DMS79 treated with DMSO at 0.1 percent for 48 hours (cell line): ENCODE measurements at regions not wholly inside any gene's neighbourhood (a gene's known extent, or its start where the extent isn't known, plus 50 kb on each side); places are given as distances from the start of the nearest gene placed in this dataset.
"Not testable (repeated sequence)": the region's sequence is repeated elsewhere in the genome, so short reads cannot be mapped to it uniquely, and the experiment has no call there.

Experiments used
- DNase-seq: peaks from one replicate; lab custom pipeline; 2025; lab: John Stamatoyannopoulos, UW

- no peak for DNase-seq
These were observed 178.0 kb downstream of the SYK start for GRCh38 chr9:90979639-90980038.

DNA sequence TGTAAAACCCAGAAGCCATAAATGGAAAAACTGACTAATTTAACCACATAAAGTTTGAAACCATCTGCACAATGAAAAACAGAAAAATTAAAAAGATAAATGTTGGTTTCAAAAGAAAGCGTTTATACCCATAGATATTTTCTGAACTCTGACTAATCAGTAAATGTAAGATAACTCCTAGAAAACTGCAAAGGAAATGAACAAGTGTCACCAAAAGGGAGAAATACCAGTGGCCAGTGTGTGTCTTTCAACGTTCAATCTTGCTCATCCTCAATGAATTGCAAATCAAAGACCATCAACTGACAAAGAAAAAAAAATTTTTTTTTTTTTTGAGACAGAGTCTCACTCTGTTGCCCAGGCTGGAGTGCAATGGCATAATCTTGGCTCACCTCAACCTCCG lies 180.1 kb downstream of the SYK start:
- DNase-seq, result no peak

- no peak for DNase-seq
These were observed 181.8 kb downstream of the SYK start for GRCh38 chr9:90983394-90983793.

DNA sequence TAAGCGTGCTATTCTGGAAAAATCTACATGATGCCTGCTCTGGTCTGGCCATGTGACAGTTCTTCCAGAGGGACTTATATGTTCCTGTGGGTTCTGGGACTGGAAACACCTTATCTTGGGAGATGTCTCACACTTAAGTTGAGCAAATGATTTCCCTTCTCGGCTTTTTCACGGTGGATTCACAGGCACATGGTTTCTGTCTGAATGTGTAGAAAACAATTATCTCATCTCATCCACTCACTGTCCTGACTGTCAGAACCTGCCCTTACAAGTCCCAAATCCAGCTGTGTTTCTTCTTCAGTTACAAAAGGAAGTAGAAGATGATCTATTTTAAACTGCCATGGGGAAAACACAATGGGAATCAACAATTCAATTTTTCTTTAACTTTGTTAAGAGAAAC lies 184.0 kb downstream of the SYK start:
- no peak for DNase-seq

GRCh38 chr9:90986161-90986560 lies 184.5 kb downstream of the SYK start:
- DNase-seq, result no peak

DNA sequence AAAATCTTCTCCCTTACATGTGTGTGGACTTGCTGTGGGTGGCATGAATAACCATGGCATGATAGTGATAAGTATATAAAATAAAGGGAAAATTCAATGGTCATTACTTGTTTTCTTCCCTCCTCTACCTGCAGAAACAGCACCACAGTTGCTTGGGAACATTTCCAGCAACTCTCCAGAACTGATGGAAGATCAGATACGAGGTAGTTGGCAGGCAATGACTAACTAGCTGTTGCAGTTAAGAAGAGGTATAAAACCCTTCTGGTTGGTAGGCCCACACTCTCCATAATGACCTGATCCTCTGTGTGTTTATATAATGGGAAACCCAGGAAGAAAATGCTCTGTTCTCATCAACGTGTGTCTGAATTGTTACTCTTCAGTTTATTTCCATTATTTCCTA lies 185.9 kb downstream of the SYK start:
- no peak for DNase-seq

DNA sequence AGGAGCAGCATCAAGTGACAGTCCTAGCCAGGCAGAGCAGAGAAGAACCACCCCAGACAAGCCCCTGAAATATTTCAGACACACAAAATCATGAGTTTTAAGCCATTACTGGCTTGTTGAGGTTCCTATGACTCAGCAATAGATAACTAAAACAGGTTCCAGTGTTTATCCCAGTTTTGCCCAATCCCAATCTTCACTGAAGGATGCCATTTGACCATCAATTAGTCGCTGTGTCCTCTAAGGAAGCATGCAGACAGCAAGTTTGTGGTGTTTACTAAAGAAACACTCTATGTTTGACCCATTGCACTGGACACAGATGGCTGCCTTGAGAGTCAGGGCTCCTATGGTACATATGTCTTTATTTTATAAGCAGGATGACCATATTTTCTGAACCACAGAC lies 186.7 kb downstream of the SYK start:
- no peak for DNase-seq

DNA sequence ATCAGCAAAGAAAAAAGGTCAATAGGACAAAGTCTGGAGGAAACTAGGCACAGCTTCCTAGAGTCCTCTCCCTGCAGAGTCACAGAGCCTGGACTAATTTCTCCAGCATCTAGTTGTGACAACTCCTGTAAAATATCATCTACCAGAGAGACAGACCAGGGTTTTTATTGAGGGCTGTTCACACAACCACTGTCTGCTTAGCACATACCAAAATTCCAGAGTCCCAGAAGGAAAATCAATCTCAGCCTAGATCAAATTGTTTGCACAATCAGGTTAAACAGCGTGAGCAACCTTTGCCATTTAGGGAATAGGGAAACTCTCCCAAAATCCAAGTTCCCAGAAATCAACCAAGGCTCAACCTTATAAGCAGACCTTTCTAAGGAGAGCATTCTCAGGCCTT lies 190.3 kb downstream of the SYK start:
- DNase-seq, result no peak

DNA sequence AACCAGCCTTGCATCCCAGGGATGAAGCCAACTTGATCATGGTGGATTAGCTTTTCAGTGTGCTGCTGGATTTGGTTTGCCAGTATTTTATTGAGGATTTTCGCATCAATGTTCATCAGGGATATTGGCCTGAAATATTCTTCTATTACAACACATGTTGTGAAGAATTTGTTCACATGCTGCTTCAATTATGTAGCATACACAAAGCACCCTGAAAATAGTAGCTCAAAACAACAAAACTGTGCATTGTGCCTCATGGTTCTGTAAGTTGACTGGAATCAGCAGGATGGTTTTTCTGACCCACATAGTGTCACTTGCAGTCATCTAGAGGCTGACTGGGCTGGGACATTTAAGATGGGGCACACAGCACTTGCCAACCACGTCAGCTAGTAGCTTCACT lies 193.9 kb downstream of the SYK start:
- no peak for DNase-seq

DNA sequence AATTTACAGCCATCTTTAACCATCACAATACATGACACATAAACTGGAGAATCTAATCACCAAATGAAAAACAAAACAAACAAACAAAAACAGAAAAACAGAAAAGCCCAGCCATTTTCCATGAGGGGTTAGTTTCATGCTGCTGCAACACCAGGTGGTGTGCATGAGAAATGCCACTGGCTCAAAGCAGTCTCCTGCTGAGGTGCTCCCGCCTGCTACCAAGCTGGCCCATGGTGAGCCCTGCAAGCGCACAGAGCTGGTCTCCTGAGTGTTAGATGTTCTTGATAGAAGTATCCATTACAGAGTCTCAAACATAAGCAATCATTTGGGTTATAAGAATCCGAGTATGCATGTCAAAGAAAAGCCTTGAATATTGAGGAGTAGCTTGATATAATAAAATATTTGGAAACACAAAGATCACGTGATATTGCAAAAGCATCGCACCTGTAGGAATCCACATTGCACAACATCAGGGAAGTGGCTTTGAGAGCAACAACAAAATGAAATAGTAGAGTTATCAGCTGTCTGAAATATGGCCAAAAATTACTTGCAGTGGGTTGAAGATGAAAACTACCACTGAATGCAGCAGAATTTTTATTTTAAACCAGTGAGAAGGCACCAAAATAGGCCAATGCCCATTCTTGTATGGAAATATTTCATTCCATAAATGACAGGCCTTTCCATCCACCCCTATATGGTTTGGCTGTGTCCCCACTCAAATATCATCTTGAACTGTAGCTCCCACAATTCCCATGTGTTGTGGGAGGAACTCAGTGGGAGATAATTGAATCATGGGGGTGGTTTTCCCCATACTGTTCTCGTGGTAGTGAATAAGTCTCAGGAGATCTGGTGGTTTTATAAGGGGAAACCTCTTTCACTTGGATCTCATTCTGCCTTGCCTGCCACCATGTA lies 194.8 kb downstream of the SYK start:
- DNase-seq, result no peak

GRCh38 chr9:90998573-90998972 lies 197.0 kb downstream of the SYK start:
- no peak for DNase-seq

- peak; percentile 19 for DNase-seq
These were observed 198.1 kb downstream of the SYK start for GRCh38 chr9:90999425-91000397.

DNA sequence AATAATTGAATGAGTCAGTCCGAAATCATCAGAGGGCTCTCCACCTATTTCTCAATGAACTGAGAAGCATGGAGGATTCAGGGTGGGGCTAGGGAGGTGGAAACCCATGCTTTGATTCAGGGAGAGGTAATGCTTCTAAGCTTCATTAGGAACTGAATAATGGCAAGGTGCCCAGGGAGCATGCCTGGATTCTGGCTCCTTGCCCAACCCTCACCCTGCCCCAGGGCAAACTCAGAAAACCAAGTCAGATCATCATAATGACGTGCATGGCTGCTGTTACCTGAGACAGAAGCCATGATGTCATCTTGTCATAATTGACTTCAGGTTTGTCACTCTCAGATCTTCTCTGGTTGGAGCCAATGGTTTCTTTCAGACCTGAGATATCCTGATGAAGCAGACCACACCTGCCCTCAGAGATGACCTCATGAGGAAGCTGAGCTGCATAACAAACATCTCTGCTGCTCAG lies 199.6 kb downstream of the SYK start:
- peak; percentile 90 for DNase-seq

DNA sequence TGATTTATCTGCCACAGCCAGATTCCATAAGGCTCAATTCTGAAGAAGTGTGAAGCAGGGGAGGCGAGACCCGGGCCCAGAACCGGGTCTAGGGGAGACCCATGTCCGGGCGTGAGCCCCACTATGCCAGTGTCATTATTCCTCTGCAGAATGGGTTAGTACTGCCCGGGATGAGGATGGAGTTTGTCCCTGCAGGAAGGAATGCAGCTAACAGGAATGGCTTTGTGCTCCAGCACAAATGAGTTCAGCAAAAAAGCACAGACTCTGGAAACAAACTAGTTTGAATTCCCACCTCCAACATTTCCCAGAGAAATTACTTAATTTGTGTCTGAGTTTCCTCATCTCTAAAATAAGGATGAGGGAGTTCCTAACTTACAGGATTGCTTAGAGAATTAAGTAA lies 202.9 kb downstream of the SYK start:
- DNase-seq, result no peak

GRCh38 chr9:91004992-91005391 lies 203.4 kb downstream of the SYK start:
- DNase-seq, result no peak

DNA sequence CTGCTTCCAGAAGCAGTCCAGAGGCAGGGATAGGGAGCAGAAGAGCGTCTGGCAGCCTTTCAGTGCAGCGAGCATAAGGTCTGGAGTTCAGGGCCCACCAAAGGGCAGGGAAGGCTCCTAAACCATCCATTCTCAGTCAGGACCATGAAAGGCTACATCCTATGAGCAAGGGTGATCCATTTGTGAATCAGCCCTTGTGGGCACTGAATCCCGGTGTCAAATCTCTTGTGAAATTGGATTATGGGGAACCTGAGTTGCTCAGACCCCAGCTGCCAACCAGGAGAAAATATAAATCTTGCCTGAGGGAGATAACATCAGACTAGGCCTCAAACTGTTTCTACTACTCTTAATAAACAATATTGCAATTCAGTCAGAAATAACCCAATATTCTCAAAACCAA lies 204.4 kb downstream of the SYK start:
- no peak for DNase-seq

DNA sequence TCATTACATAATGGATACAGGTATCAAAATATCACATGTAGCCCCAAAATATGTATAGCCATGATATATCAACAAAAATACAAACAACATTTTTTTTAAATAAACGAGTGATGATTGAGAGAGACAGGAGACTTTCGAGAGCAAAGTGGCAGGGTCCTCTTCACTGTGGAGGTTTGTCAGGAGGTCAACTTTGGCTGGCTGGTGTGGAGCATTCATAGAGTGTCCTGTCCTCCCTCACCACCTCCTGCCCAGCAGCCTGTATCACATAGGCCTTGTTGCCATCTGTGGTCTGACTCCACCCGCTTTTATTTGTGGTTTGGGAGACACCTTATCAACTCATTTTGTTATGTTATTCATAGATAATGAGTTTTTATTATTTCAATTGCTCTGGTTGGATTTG lies 206.9 kb downstream of the SYK start:
- DNase-seq, result no peak

GRCh38 chr9:91011891-91012290 lies 210.3 kb downstream of the SYK start:
- DNase-seq, result no peak

DNA sequence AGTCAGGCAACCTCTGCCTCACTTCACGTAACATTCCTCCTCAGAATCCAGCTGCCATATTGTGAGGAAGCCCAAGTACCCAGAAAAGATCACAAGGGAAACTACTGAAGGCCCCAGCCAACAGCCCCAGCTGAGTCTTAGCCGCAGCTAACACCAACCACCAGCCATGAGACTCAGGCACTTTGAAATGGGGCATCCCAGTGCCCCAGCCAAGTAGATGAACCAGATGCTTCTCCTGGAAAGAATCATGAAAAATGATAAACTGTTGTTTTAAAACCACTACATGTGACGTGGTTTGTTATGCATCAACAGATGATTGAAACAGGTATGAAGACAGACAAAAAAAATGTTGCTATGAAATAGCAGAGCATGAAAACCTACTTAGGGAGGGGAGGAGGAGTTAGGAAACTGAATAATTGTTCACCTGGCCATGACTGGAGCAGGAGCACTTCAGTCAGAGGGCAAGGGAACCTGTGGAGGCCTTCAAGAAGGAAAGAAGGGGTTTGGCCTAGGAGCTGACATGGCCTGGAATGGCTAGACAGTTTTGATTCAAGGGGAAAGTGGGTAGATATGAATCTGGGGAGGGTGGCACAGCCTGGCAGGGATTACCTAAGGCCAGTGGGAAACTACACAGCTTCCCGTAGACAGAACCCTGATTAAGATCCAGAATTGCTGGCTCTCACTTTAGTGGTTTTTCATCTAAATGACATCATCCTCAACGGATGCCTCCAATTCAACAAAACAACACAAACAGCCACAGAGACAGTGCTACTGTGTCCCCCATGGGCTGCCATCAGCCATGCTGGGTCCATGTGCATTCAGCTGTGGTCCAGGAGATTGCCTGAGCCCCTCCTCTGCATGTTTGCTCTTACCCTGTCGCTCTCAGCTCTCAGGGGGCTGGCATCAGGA lies 211.6 kb downstream of the SYK start:
- DNase-seq, result no peak

DNA sequence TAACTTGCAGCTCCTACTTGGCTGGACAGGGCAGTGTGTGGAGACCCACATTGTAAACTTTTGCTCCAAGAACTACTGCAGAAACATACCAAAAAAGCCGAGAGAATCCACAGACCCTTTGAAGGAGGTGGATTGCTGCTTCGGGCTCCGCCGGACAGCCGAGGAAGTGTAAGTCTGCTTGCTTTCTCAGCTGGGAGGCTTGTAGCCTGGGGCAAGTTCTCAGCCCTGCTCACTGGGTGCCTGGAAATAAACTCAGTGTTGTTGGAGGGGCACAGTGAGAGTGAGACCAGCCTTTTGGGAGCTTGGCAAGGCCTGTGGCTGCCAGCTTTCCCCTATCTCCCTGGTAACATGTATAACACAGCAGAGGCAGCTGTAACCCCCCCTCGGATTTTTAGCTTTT lies 215.6 kb downstream of the SYK start:
- no peak for DNase-seq

- DNase-seq, result not testable (repeated sequence)
These were observed 218.3 kb downstream of the SYK start for GRCh38 chr9:91019871-91020270.

GRCh38 chr9:91021656-91022055 lies 220.0 kb downstream of the SYK start:
- not testable (repeated sequence) for DNase-seq
